Activated T-cell treated with anti-CD3 and anti-CD28 coated beads, Interleukin-2, amount 50 U/mL, for 24 hours (primary cell): ENCODE measurements at regions not wholly inside any gene's neighbourhood (a gene's known extent, or its start where the extent isn't known, plus 50 kb on each side); places are given as distances from the start of the nearest gene placed in this dataset.

Experiments used
- DNase-seq: peaks from one replicate; pipeline ENCODE4 v3.0.0-alpha.2; 2020
- H3K27ac Mint-ChIP-seq: 2 replicates; pipeline ENCODE4 v1.8.0; 2020; ENCODE audit warnings: mild to moderate bottlenecking, mixed read lengths
- H3K27me3 Mint-ChIP-seq: 2 replicates; pipeline ENCODE4 v1.8.0; 2020; ENCODE audit warnings: mixed read lengths
- H3K36me3 Mint-ChIP-seq: 2 replicates; pipeline ENCODE4 v1.8.0; 2020; ENCODE audit warnings: low read depth, mixed read lengths
- H3K4me1 Mint-ChIP-seq: 2 replicates; pipeline ENCODE4 v1.8.0; 2020; ENCODE audit warnings: low read depth, mixed read lengths
- H3K4me3 Mint-ChIP-seq: 2 replicates; pipeline ENCODE4 v1.8.0; 2020; ENCODE audit warnings: mild to moderate bottlenecking, moderate library complexity, mixed read lengths
- H3K9me3 Mint-ChIP-seq: 2 replicates; pipeline ENCODE4 v1.8.0; 2020; ENCODE audit warnings: mixed read lengths

GRCh38 chr5:61596265-61596664 lies 264.2 kb downstream of the ZSWIM6 start:
- Mint-ChIP-seq H3K9me3 (no peaks in the 10 kb centered on the region), H3K36me3 (no peaks in the 10 kb centered on the region), H3K4me1 (no peaks in the 10 kb centered on the region), H3K4me3 (no peak overlapping the region), H3K27ac (no peak overlapping the region), H3K27me3 (peaks cover 21% of the 10 kb centered on the region)
- no peak for DNase-seq

- no peak for DNase-seq
- Mint-ChIP-seq H3K27ac (no peak overlapping the region), H3K27me3 (peaks cover 15% of the 10 kb centered on the region), H3K36me3 (no peaks in the 10 kb centered on the region), H3K9me3 (no peaks in the 10 kb centered on the region), H3K4me1 (no peaks in the 10 kb centered on the region), H3K4me3 (no peak overlapping the region)
Observed at GRCh38 chr5:61597684-61598083, 265.6 kb downstream of the ZSWIM6 start.

- Mint-ChIP-seq H3K4me1 (no peaks in the 10 kb centered on the region), H3K9me3 (no peaks in the 10 kb centered on the region), H3K36me3 (no peaks in the 10 kb centered on the region), H3K27me3 (peaks cover 13% of the 10 kb centered on the region), H3K4me3 (no peak overlapping the region), H3K27ac (no peak overlapping the region)
- no peak for DNase-seq
Observed at GRCh38 chr5:61598126-61598525, 266.1 kb downstream of the ZSWIM6 start.

GRCh38 chr5:61599370-61600122 lies 267.5 kb downstream of the ZSWIM6 start:
- Mint-ChIP-seq H3K27me3 (peaks cover 18% of the 10 kb centered on the region), H3K36me3 (no peaks in the 10 kb centered on the region), H3K4me3 (no peak overlapping the region), H3K9me3 (no peaks in the 10 kb centered on the region), H3K27ac (no peak overlapping the region), H3K4me1 (no peaks in the 10 kb centered on the region)
- no peak for DNase-seq

GRCh38 chr5:61600123-61600444 lies 268.0 kb downstream of the ZSWIM6 start:
- H3K4me1 Mint-ChIP-seq: no peaks in the 10 kb centered on the region
- no peak overlapping the region for H3K4me3 Mint-ChIP-seq
- peaks cover 18% of the 10 kb centered on the region for H3K27me3 Mint-ChIP-seq

GRCh38 chr5:61600945-61601511 lies 269.0 kb downstream of the ZSWIM6 start:
- peaks cover 18% of the 10 kb centered on the region for H3K27me3 Mint-ChIP-seq
- H3K4me1 Mint-ChIP-seq: no peaks in the 10 kb centered on the region
- H3K4me3 Mint-ChIP-seq: no peak overlapping the region
- no peaks in the 10 kb centered on the region for H3K9me3 Mint-ChIP-seq
- no peak overlapping the region for H3K27ac Mint-ChIP-seq
- no peak for DNase-seq
- H3K36me3 Mint-ChIP-seq: no peaks in the 10 kb centered on the region

More at GRCh38 chr5:61600123-61600444, 268.0 kb downstream of the ZSWIM6 start:
- Mint-ChIP-seq H3K9me3 (no peaks in the 10 kb centered on the region), H3K36me3 (no peaks in the 10 kb centered on the region), H3K27ac (no peak overlapping the region)
- DNase-seq: no peak

GRCh38 chr5:61603211-61603908 lies 271.3 kb downstream of the ZSWIM6 start:
- H3K9me3 Mint-ChIP-seq: no peaks in the 10 kb centered on the region
- peaks cover 14% of the 10 kb centered on the region for H3K27me3 Mint-ChIP-seq
- DNase-seq: no peak
- no peaks in the 10 kb centered on the region for H3K4me1 Mint-ChIP-seq
- H3K36me3 Mint-ChIP-seq: no peaks in the 10 kb centered on the region
- no peak overlapping the region for H3K4me3 Mint-ChIP-seq
- no peak overlapping the region for H3K27ac Mint-ChIP-seq

GRCh38 chr5:61604076-61605025 lies 272.3 kb downstream of the ZSWIM6 start:
- no peak overlapping the region for H3K27ac Mint-ChIP-seq
- peaks cover 14% of the 10 kb centered on the region for H3K27me3 Mint-ChIP-seq
- H3K4me3 Mint-ChIP-seq: no peak overlapping the region

GRCh38 chr5:61609840-61610677 lies 278.0 kb downstream of the ZSWIM6 start:
- H3K4me3 Mint-ChIP-seq: no peak overlapping the region
- no peak overlapping the region for H3K27ac Mint-ChIP-seq
- no peaks in the 10 kb centered on the region for H3K9me3 Mint-ChIP-seq
- DNase-seq: no peak
- no peaks in the 10 kb centered on the region for H3K4me1 Mint-ChIP-seq
- no peaks in the 10 kb centered on the region for H3K36me3 Mint-ChIP-seq
- peaks cover 12% of the 10 kb centered on the region for H3K27me3 Mint-ChIP-seq

More at GRCh38 chr5:61604076-61605025, 272.3 kb downstream of the ZSWIM6 start:
- DNase-seq: no peak
- no peaks in the 10 kb centered on the region for H3K4me1 Mint-ChIP-seq
- no peaks in the 10 kb centered on the region for H3K9me3 Mint-ChIP-seq
- no peaks in the 10 kb centered on the region for H3K36me3 Mint-ChIP-seq

- Mint-ChIP-seq H3K4me1 (no peaks in the 10 kb centered on the region), H3K27me3 (peaks cover 12% of the 10 kb centered on the region), H3K9me3 (no peaks in the 10 kb centered on the region), H3K4me3 (no peak overlapping the region), H3K27ac (no peak overlapping the region), H3K36me3 (no peaks in the 10 kb centered on the region)
- no peak for DNase-seq
Observed at GRCh38 chr5:61610678-61611024, 278.6 kb downstream of the ZSWIM6 start.

- Mint-ChIP-seq H3K27ac (no peak overlapping the region), H3K27me3 (peaks cover 16% of the 10 kb centered on the region), H3K4me3 (no peak overlapping the region), H3K36me3 (no peaks in the 10 kb centered on the region), H3K4me1 (no peaks in the 10 kb centered on the region), H3K9me3 (no peaks in the 10 kb centered on the region)
- DNase-seq: no peak
Observed at GRCh38 chr5:61612431-61612830, 280.4 kb downstream of the ZSWIM6 start.

GRCh38 chr5:61613679-61614078 lies 281.6 kb downstream of the ZSWIM6 start:
- Mint-ChIP-seq H3K27ac (no peak overlapping the region), H3K27me3 (peaks cover 17% of the 10 kb centered on the region), H3K4me3 (no peak overlapping the region), H3K36me3 (no peaks in the 10 kb centered on the region), H3K4me1 (no peaks in the 10 kb centered on the region), H3K9me3 (no peaks in the 10 kb centered on the region)
- DNase-seq: no peak

GRCh38 chr5:61614606-61615005 lies 282.5 kb downstream of the ZSWIM6 start:
- Mint-ChIP-seq H3K36me3 (no peaks in the 10 kb centered on the region), H3K27ac (no peak overlapping the region), H3K9me3 (no peaks in the 10 kb centered on the region), H3K4me1 (no peaks in the 10 kb centered on the region), H3K4me3 (no peak overlapping the region), H3K27me3 (peaks cover 24% of the 10 kb centered on the region)
- DNase-seq: no peak

- Mint-ChIP-seq H3K4me1 (no peaks in the 10 kb centered on the region), H3K36me3 (no peaks in the 10 kb centered on the region), H3K27ac (no peak overlapping the region), H3K9me3 (no peaks in the 10 kb centered on the region), H3K27me3 (peaks cover 24% of the 10 kb centered on the region), H3K4me3 (no peak overlapping the region)
- DNase-seq: no peak
Observed at GRCh38 chr5:61617039-61617438, 285.0 kb downstream of the ZSWIM6 start.
